ENCODE measurements at regions not wholly inside any gene's neighbourhood (a gene's known extent, or its start where the extent isn't known, plus 50 kb on each side); places are given as distances from the start of the nearest gene placed in this dataset.
"Not testable (repeated sequence)": the region's sequence is repeated elsewhere in the genome, so short reads cannot be mapped to it uniquely, and the experiment has no call there.

GRCh38 chr1:112829691-112830090 lies 114.6 kb upstream of the PPM1J start:
- H3K4me1 Mint-ChIP-seq (ENCODE audit: low read depth); H3K27ac Mint-ChIP-seq; H3K4me3 Mint-ChIP-seq (ENCODE audit: low read depth); H3K36me3 Mint-ChIP-seq (ENCODE audit: low read depth); DNase-seq (ENCODE audit: low spot score); intact Hi-C loops (cut with micrococcal nuclease); H3K9me3 Mint-ChIP-seq: not testable (repeated sequence)
- peaks cover 29% of the 10 kb centered on the region for H3K27me3 Mint-ChIP-seq (ENCODE audit: low read depth)

- Mint-ChIP-seq H3K27me3 (ENCODE audit: low read depth) (peaks cover 37% of the 10 kb centered on the region), H3K4me3 (ENCODE audit: low read depth) (no peak overlapping the region), H3K27ac (no peak overlapping the region), H3K4me1 (ENCODE audit: low read depth) (peaks cover 6% of the 10 kb centered on the region), H3K36me3 (ENCODE audit: low read depth) (no peaks in the 10 kb centered on the region), H3K9me3 (no peaks in the 10 kb centered on the region)
- DNase-seq (ENCODE audit: low spot score): no peak
- intact Hi-C loops (cut with micrococcal nuclease): no loop called here
These were observed 113.6 kb upstream of the PPM1J start for GRCh38 chr1:112828716-112829115.

GRCh38 chr1:112827391-112827790 lies 112.3 kb upstream of the PPM1J start:
- H3K4me3 Mint-ChIP-seq (ENCODE audit: low read depth); H3K9me3 Mint-ChIP-seq; H3K36me3 Mint-ChIP-seq (ENCODE audit: low read depth); DNase-seq (ENCODE audit: low spot score); H3K27ac Mint-ChIP-seq; H3K4me1 Mint-ChIP-seq (ENCODE audit: low read depth); intact Hi-C loops (cut with micrococcal nuclease): not testable (repeated sequence)
- H3K27me3 Mint-ChIP-seq (ENCODE audit: low read depth): peaks cover 34% of the 10 kb centered on the region

GRCh38 chr1:112826217-112826944 lies 111.2 kb upstream of the PPM1J start:
- Mint-ChIP-seq H3K27ac (no peak overlapping the region), H3K4me1 (ENCODE audit: low read depth) (peaks cover 6% of the 10 kb centered on the region), H3K4me3 (ENCODE audit: low read depth) (no peak overlapping the region), H3K9me3 (no peaks in the 10 kb centered on the region), H3K36me3 (ENCODE audit: low read depth) (no peaks in the 10 kb centered on the region), H3K27me3 (ENCODE audit: low read depth) (peaks cover 29% of the 10 kb centered on the region)
- intact Hi-C loops (cut with micrococcal nuclease): no loop called here
- no peak for DNase-seq (ENCODE audit: low spot score)

GRCh38 chr1:112825563-112826216 lies 110.6 kb upstream of the PPM1J start:
- H3K27ac Mint-ChIP-seq; H3K36me3 Mint-ChIP-seq (ENCODE audit: low read depth); H3K9me3 Mint-ChIP-seq; DNase-seq (ENCODE audit: low spot score); H3K4me1 Mint-ChIP-seq (ENCODE audit: low read depth); intact Hi-C loops (cut with micrococcal nuclease); H3K4me3 Mint-ChIP-seq (ENCODE audit: low read depth): not testable (repeated sequence)
- peaks cover 29% of the 10 kb centered on the region for H3K27me3 Mint-ChIP-seq (ENCODE audit: low read depth)

- H3K4me3 Mint-ChIP-seq (ENCODE audit: low read depth); H3K27ac Mint-ChIP-seq; DNase-seq (ENCODE audit: low spot score); H3K36me3 Mint-ChIP-seq (ENCODE audit: low read depth); H3K9me3 Mint-ChIP-seq; H3K4me1 Mint-ChIP-seq (ENCODE audit: low read depth); intact Hi-C loops (cut with micrococcal nuclease): not testable (repeated sequence)
- peaks cover 25% of the 10 kb centered on the region for H3K27me3 Mint-ChIP-seq (ENCODE audit: low read depth)
These were observed 109.9 kb upstream of the PPM1J start for GRCh38 chr1:112825075-112825474.

GRCh38 chr1:112821307-112822063 lies 106.4 kb upstream of the PPM1J start:
- intact Hi-C loops (cut with micrococcal nuclease); H3K9me3 Mint-ChIP-seq; H3K36me3 Mint-ChIP-seq (ENCODE audit: low read depth); H3K27ac Mint-ChIP-seq; DNase-seq (ENCODE audit: low spot score); H3K4me1 Mint-ChIP-seq (ENCODE audit: low read depth); H3K4me3 Mint-ChIP-seq (ENCODE audit: low read depth): not testable (repeated sequence)
- peaks cover 17% of the 10 kb centered on the region for H3K27me3 Mint-ChIP-seq (ENCODE audit: low read depth)

- Mint-ChIP-seq H3K4me1 (ENCODE audit: low read depth) (peaks cover 3% of the 10 kb centered on the region), H3K4me3 (ENCODE audit: low read depth) (no peak overlapping the region), H3K27ac (no peak overlapping the region), H3K36me3 (ENCODE audit: low read depth) (no peaks in the 10 kb centered on the region), H3K27me3 (ENCODE audit: low read depth) (peaks cover 3% of the 10 kb centered on the region), H3K9me3 (no peaks in the 10 kb centered on the region)
- intact Hi-C loops (cut with micrococcal nuclease): no loop called here
- no peak for DNase-seq (ENCODE audit: low spot score)
These were observed 104.0 kb upstream of the PPM1J start for GRCh38 chr1:112818990-112819689.

- H3K27ac Mint-ChIP-seq: no peak overlapping the region
These were observed 102.6 kb upstream of the PPM1J start for GRCh38 chr1:112817555-112818373.

GRCh38 chr1:112815376-112815775 lies 100.2 kb upstream of the PPM1J start:
- Mint-ChIP-seq H3K27ac (no peak overlapping the region), H3K9me3 (no peaks in the 10 kb centered on the region), H3K36me3 (ENCODE audit: low read depth) (no peaks in the 10 kb centered on the region), H3K27me3 (ENCODE audit: low read depth) (peaks cover 10% of the 10 kb centered on the region), H3K4me3 (ENCODE audit: low read depth) (no peak overlapping the region), H3K4me1 (ENCODE audit: low read depth) (peaks cover 3% of the 10 kb centered on the region)
- intact Hi-C loops (cut with micrococcal nuclease): no loop called here
- no peak for DNase-seq (ENCODE audit: low spot score)

More at GRCh38 chr1:112817555-112818373, 102.6 kb upstream of the PPM1J start:
- DNase-seq (ENCODE audit: low spot score): no peak
- H3K36me3 Mint-ChIP-seq (ENCODE audit: low read depth): no peaks in the 10 kb centered on the region
- H3K27me3 Mint-ChIP-seq (ENCODE audit: low read depth): no peaks in the 10 kb centered on the region
- intact Hi-C loops (cut with micrococcal nuclease): no loop called here
- H3K4me3 Mint-ChIP-seq (ENCODE audit: low read depth): no peak overlapping the region
- H3K4me1 Mint-ChIP-seq (ENCODE audit: low read depth): peaks cover 3% of the 10 kb centered on the region
- no peaks in the 10 kb centered on the region for H3K9me3 Mint-ChIP-seq

- H3K9me3 Mint-ChIP-seq; H3K4me3 Mint-ChIP-seq (ENCODE audit: low read depth); intact Hi-C loops (cut with micrococcal nuclease); DNase-seq (ENCODE audit: low spot score); H3K36me3 Mint-ChIP-seq (ENCODE audit: low read depth); H3K27ac Mint-ChIP-seq; H3K4me1 Mint-ChIP-seq (ENCODE audit: low read depth): not testable (repeated sequence)
- H3K27me3 Mint-ChIP-seq (ENCODE audit: low read depth): peaks cover 10% of the 10 kb centered on the region
These were observed 99.5 kb upstream of the PPM1J start for GRCh38 chr1:112814645-112815044.
